PC-3 (cell line): ENCODE measurements at regions not wholly inside any gene's neighbourhood (a gene's known extent, or its start where the extent isn't known, plus 50 kb on each side); places are given as distances from the start of the nearest gene placed in this dataset.
A peak's percentile ranks its signal among the peaks of the same experiment; 100 is the strongest.

Experiments
- ATAC-seq: fragments of 200-7000 bp; cut with Tn5 transposase; 2 replicates; pipeline ENCODE4 v1.9.1; 2020; ENCODE audit warnings: mild to moderate bottlenecking, moderate library complexity
- BruUV-seq: library from RNA; stranded (reverse); fragments of 400-500 nt; replicated peaks from 2 replicates; lab custom pipeline; 2021; lab: Mats Ljungman, UMichigan
- CTCF ChIA-PET: fragments of 300-600 bp; sonication (Branson Sonifier 250); formaldehyde crosslinking; loops from one replicate; lab custom pipeline; 2022; ENCODE audit warnings: antibody characterized with exemption; lab: Charles Lee
- POLR2A ChIA-PET: fragments of 300-600 bp; sonication (Branson Sonifier 250); formaldehyde crosslinking; loops from one replicate; lab custom pipeline; 2022; ENCODE audit warnings: antibody characterized with exemption; ENCODE audit not compliant: unreplicated experiment; lab: Charles Lee
- DNase-seq: peaks from one replicate; pipeline ENCODE4 v3.0.0-alpha.2; 2015
- H2AFZ ChIP-seq: fragments of 300-600 bp; sonication (generic); 2 replicates; pipeline ENCODE4 v1.6.0; 2016; ENCODE audit warnings: antibody characterized with exemption, low read length
- H3F3A ChIP-seq: fragments of 300-600 bp; sonication (generic); one replicate; pipeline ENCODE4 v1.6.0; 2017; ENCODE audit warnings: antibody characterized with exemption, low read length, control low read depth, mild to moderate bottlenecking; ENCODE audit not compliant: unreplicated experiment
- H3K27ac ChIP-seq: fragments of 300-600 bp; sonication (generic); 2 replicates; pipeline ENCODE4 v1.5.1; 2016; ENCODE audit warnings: mild to moderate bottlenecking, low read length
- H3K27me3 ChIP-seq: fragments of 300-600 bp; sonication (generic); 2 replicates; pipeline ENCODE4 v1.6.1; 2016; ENCODE audit warnings: low read length, mixed read lengths
- H3K36me3 ChIP-seq: fragments of 300-600 bp; sonication (generic); 2 replicates; pipeline ENCODE4 v1.6.1; 2016; ENCODE audit warnings: low read depth, mixed run types, low read length, mixed read lengths
- H3K4me1 ChIP-seq: fragments of 300-600 bp; sonication (generic); 2 replicates; pipeline ENCODE4 v1.5.1; 2016; ENCODE audit warnings: low read length; ENCODE audit not compliant: insufficient read depth
- H3K4me2 ChIP-seq: fragments of 300-600 bp; sonication (generic); 2 replicates; pipeline ENCODE4 v1.6.0; 2016; ENCODE audit warnings: low read length
- H3K4me3 ChIP-seq: fragments of 300-600 bp; sonication (generic); 2 replicates; pipeline ENCODE4 v1.5.1; 2016; ENCODE audit warnings: mild to moderate bottlenecking, low read length, mixed read lengths
- H3K79me2 ChIP-seq: fragments of 300-600 bp; sonication (generic); 2 replicates; pipeline ENCODE4 v1.6.1; 2017; ENCODE audit warnings: low read length, mixed read lengths
- H3K9ac ChIP-seq: fragments of 300-600 bp; sonication (generic); 2 replicates; pipeline ENCODE4 v1.6.0; 2016; ENCODE audit warnings: mild to moderate bottlenecking, low read length
- H3K9me2 ChIP-seq: fragments of 300-600 bp; sonication (generic); replicated peaks from 2 replicates; pipeline ENCODE4 v1.6.1; 2016; ENCODE audit warnings: mixed run types, low read length, mixed read lengths
- H3K9me3 ChIP-seq: fragments of 300-600 bp; sonication (generic); 2 replicates; pipeline ENCODE4 v1.6.1; 2016; ENCODE audit warnings: low read length, mixed read lengths
- H4K20me1 ChIP-seq: fragments of 300-600 bp; sonication (generic); 2 replicates; pipeline ENCODE4 v1.6.1; 2016; ENCODE audit warnings: low read length, mixed read lengths
- EZH2 ChIP-seq: fragments of 300-600 bp; sonication (generic); IDR thresholded peaks from one replicate; pipeline ENCODE4 v1.6.1; 2017; ENCODE audit warnings: antibody characterized with exemption, mild to moderate bottlenecking, low read length; ENCODE audit not compliant: unreplicated experiment
- EZH2phosphoT487 ChIP-seq: fragments of 300-600 bp; sonication (generic); IDR thresholded peaks from 2 replicates; pipeline ENCODE4 v1.6.1; 2018; ENCODE audit warnings: mild to moderate bottlenecking, antibody characterized with exemption, low read length, borderline replicate concordance
- intact Hi-C: fragments of 100-400 bp; cut with micrococcal nuclease; formaldehyde crosslinking; loops from 2 replicates; pipeline ENCODE4 v1.9.0; 2023
- TF ChIP-seq, protein P1 (sequence below): fragments of 300-600 bp; sonication (generic); conservative IDR thresholded peaks from 2 replicates; pipeline ENCODE4 v1.5.1; 2017; ENCODE audit warnings: antibody characterized with exemption, low read depth, mild to moderate bottlenecking, low read length

GRCh38 chr11:45021001-45021400, 70.3 kb upstream of the TP53I11 start:
- ATAC-seq (no peak), DNase-seq (no peak)
- H3F3A ChIP-seq = no peaks in the 10 kb centered on the region
- H3K36me3 ChIP-seq = no peaks in the 10 kb centered on the region
- no peak overlapping the region for H3K4me3 ChIP-seq
- H3K9ac ChIP-seq = no peak overlapping the region
- no peak overlapping the region for H3K4me2 ChIP-seq
- H3K27me3 ChIP-seq = no peaks in the 10 kb centered on the region
- no peaks in the 10 kb centered on the region for H3K9me2 ChIP-seq
- H4K20me1 ChIP-seq = no peaks in the 10 kb centered on the region
- CTCF ChIA-PET = no interaction called here
- no TSS peak for BruUV-seq
- TF ChIP-seq, protein P1, sequence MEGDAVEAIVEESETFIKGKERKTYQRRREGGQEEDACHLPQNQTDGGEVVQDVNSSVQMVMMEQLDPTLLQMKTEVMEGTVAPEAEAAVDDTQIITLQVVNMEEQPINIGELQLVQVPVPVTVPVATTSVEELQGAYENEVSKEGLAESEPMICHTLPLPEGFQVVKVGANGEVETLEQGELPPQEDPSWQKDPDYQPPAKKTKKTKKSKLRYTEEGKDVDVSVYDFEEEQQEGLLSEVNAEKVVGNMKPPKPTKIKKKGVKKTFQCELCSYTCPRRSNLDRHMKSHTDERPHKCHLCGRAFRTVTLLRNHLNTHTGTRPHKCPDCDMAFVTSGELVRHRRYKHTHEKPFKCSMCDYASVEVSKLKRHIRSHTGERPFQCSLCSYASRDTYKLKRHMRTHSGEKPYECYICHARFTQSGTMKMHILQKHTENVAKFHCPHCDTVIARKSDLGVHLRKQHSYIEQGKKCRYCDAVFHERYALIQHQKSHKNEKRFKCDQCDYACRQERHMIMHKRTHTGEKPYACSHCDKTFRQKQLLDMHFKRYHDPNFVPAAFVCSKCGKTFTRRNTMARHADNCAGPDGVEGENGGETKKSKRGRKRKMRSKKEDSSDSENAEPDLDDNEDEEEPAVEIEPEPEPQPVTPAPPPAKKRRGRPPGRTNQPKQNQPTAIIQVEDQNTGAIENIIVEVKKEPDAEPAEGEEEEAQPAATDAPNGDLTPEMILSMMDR = no peak
- TF ChIP-seq EZH2 = no peak
- TF ChIP-seq EZH2phosphoT487 = no peak
- intact Hi-C loops = no loop called here
- no peaks in the 10 kb centered on the region for H3K79me2 ChIP-seq
- no peaks in the 10 kb centered on the region for H3K9me3 ChIP-seq
- H2AFZ ChIP-seq = no peak overlapping the region
- no peaks in the 10 kb centered on the region for H3K4me1 ChIP-seq
- POLR2A ChIA-PET = no interaction called here
- H3K27ac ChIP-seq = no peak overlapping the region

- ATAC-seq (no peak), DNase-seq (no peak)
- Histone ChIP-seq H3K27me3 (no peaks in the 10 kb centered on the region), H3K79me2 (no peaks in the 10 kb centered on the region), H3K9ac (no peak overlapping the region), H3K4me2 (no peak overlapping the region), H3K9me2 (no peaks in the 10 kb centered on the region), H3K27ac (no peak overlapping the region), H4K20me1 (no peaks in the 10 kb centered on the region), H2AFZ (no peak overlapping the region), H3K4me1 (no peaks in the 10 kb centered on the region), H3K36me3 (no peaks in the 10 kb centered on the region), H3K9me3 (no peaks in the 10 kb centered on the region), H3K4me3 (no peak overlapping the region), H3F3A (no peaks in the 10 kb centered on the region)
- ChIA-PET POLR2A (no interaction called here), CTCF (no interaction called here)
- intact Hi-C loops = no loop called here
- no peak for TF ChIP-seq EZH2
- TF ChIP-seq, protein P1 = no peak
- TF ChIP-seq EZH2phosphoT487 = no peak
- no TSS peak for BruUV-seq
These were observed 71.0 kb upstream of the TP53I11 start for GRCh38 chr11:45021692-45022141.

GRCh38 chr11:45022294-45023064, 71.8 kb upstream of the TP53I11 start:
- Histone ChIP-seq H3K79me2 (no peaks in the 10 kb centered on the region), H4K20me1 (no peaks in the 10 kb centered on the region), H3K36me3 (no peaks in the 10 kb centered on the region), H3K9me3 (no peaks in the 10 kb centered on the region), H3K4me1 (no peaks in the 10 kb centered on the region), H3K4me2 (no peak overlapping the region), H3K9ac (no peak overlapping the region), H3K27me3 (no peaks in the 10 kb centered on the region), H3K4me3 (no peak overlapping the region), H3F3A (no peaks in the 10 kb centered on the region), H3K27ac (no peak overlapping the region), H3K9me2 (no peaks in the 10 kb centered on the region), H2AFZ (no peak overlapping the region)
- ChIA-PET CTCF (no interaction called here), POLR2A (no interaction called here)
- peak; percentile 22 for DNase-seq
- TF ChIP-seq EZH2phosphoT487 = no peak
- TF ChIP-seq EZH2 = no peak
- TF ChIP-seq, protein P1 = no peak
- intact Hi-C loops = no loop called here
- peak; percentile 31; the same call in 1 of the 2 replicates for ATAC-seq
- BruUV-seq = no TSS peak
